HG03108 (cell line): ENCODE measurements at regions not wholly inside any gene's neighbourhood (a gene's known extent, or its start where the extent isn't known, plus 50 kb on each side); places are given as distances from the start of the nearest gene placed in this dataset.
"Not testable (repeated sequence)": the region's sequence is repeated elsewhere in the genome, so short reads cannot be mapped to it uniquely, and the experiment has no call there.

Experiments
- ATAC-seq: cut with Tn5 transposase; IDR thresholded peaks from one replicate; pipeline ENCODE4 v1.9.1; 2021; ENCODE audit warnings: moderate library complexity; ENCODE audit not compliant: unreplicated experiment

GRCh38 chr9:81370096-81370495, 319.3 kb downstream of the TLE1 start:
- ATAC-seq: no peak

- no peak for ATAC-seq
Observed at GRCh38 chr9:81369121-81369520, 320.2 kb downstream of the TLE1 start.

- ATAC-seq: no peak
Observed at GRCh38 chr9:81363916-81364480, 325.3 kb downstream of the TLE1 start.

GRCh38 chr9:81361296-81361695, 328.1 kb downstream of the TLE1 start:
- no peak for ATAC-seq

- no peak for ATAC-seq
Observed at GRCh38 chr9:81351166-81351565, 338.2 kb downstream of the TLE1 start.

GRCh38 chr9:81344366-81344765, 345.0 kb downstream of the TLE1 start:
- no peak for ATAC-seq

- ATAC-seq: no peak
Observed at GRCh38 chr9:81335879-81336421, 353.4 kb downstream of the TLE1 start.

GRCh38 chr9:81321551-81321950, 367.8 kb downstream of the TLE1 start:
- no peak for ATAC-seq

GRCh38 chr9:81320909-81321482, 368.4 kb downstream of the TLE1 start:
- no peak for ATAC-seq

- ATAC-seq: no peak
Observed at GRCh38 chr9:81318571-81318970, 370.8 kb downstream of the TLE1 start.

GRCh38 chr9:81317939-81318338, 371.4 kb downstream of the TLE1 start:
- ATAC-seq: no peak

- no peak for ATAC-seq
Observed at GRCh38 chr9:81317223-81317622, 372.1 kb downstream of the TLE1 start.

GRCh38 chr9:81314490-81314889, 374.9 kb downstream of the TLE1 start:
- ATAC-seq: no peak

GRCh38 chr9:81313877-81314276, 375.5 kb downstream of the TLE1 start:
- no peak for ATAC-seq

- no peak for ATAC-seq
Observed at GRCh38 chr9:81312346-81312745, 377.0 kb downstream of the TLE1 start.

- ATAC-seq: no peak
Observed at GRCh38 chr9:81308404-81308803, 380.9 kb downstream of the TLE1 start.

GRCh38 chr9:81307791-81308190, 381.6 kb downstream of the TLE1 start:
- not testable (repeated sequence) for ATAC-seq

- ATAC-seq: no peak
Observed at GRCh38 chr9:81305561-81306182, 383.7 kb downstream of the TLE1 start.

- no peak for ATAC-seq
Observed at GRCh38 chr9:81303658-81304057, 385.7 kb downstream of the TLE1 start.

- ATAC-seq: no peak
Observed at GRCh38 chr9:81293651-81294050, 395.7 kb downstream of the TLE1 start.

- no peak for ATAC-seq
Observed at GRCh38 chr9:81292056-81292805, 397.1 kb downstream of the TLE1 start.

- no peak for ATAC-seq
Observed at GRCh38 chr9:81289622-81290021, 399.7 kb downstream of the TLE1 start.
